Testis (tissue), 2 donors: ENCODE measurements at regions not wholly inside any gene's neighbourhood (a gene's known extent, or its start where the extent isn't known, plus 50 kb on each side); places are given as distances from the start of the nearest gene placed in this dataset.

ENCODE experiments used
- DNase-seq: peaks from one replicate; pipeline ENCODE4 v3.0.0-alpha.2; 2019
- H3K27ac ChIP-seq, 2 donors: fragments of 200-600 bp; sonication (generic); one replicate each; pipeline ENCODE4 v1.5.1; 2019
- H3K27me3 ChIP-seq: fragments of 200-600 bp; sonication (generic); one replicate; pipeline ENCODE4 v1.5.1; 2019
- H3K36me3 ChIP-seq: fragments of 200-600 bp; sonication (generic); one replicate; pipeline ENCODE4 v1.5.1; 2017; ENCODE audit warnings: low read depth; ENCODE audit errors: missing control alignments
- H3K4me1 ChIP-seq: fragments of 200-600 bp; sonication (generic); one replicate; pipeline ENCODE4 v1.5.1; 2019
- H3K4me3 ChIP-seq, 2 donors: fragments of 200-600 bp; sonication (generic); one replicate each; pipeline ENCODE4 v1.5.1; 2017 to 2019
- H3K9me3 ChIP-seq: fragments of 200-600 bp; sonication (generic); one replicate; pipeline ENCODE4 v1.5.1; 2017
- POLR2A ChIP-seq: fragments of 450-650 bp; IDR thresholded peaks from one replicate; pipeline ENCODE4 v1.6.1; 2017; ENCODE audit warnings: antibody characterized with exemption, mild to moderate bottlenecking, moderate library complexity
- WGBS, 2 donors: methylation state at CpG; one replicate each; pipeline ENCODE4 v1.1.5; 2018; 5-methylcytosine and 5-hydroxymethylcytosine counted together
- intact Hi-C: fragments of 100-400 bp; cut with DNase I; formaldehyde crosslinking; loops from one replicate; pipeline ENCODE4 v1.15.1; 2023; ENCODE audit warnings: low total_unique reads
- TF ChIP-seq, protein P1 (sequence below), 3 experiments: fragments of 450-650 bp in 2 of 3; fragments of 200-600 bp in 1 of 3; sonication (generic) in 1 of 3; IDR thresholded peaks; one replicate each; pipeline ENCODE4 v1.5.1; 2016 to 2019; ENCODE audit warnings: antibody characterized with exemption in 3 of 3, mild to moderate bottlenecking in 2 of 3, moderate library complexity in 1 of 3

DNA sequence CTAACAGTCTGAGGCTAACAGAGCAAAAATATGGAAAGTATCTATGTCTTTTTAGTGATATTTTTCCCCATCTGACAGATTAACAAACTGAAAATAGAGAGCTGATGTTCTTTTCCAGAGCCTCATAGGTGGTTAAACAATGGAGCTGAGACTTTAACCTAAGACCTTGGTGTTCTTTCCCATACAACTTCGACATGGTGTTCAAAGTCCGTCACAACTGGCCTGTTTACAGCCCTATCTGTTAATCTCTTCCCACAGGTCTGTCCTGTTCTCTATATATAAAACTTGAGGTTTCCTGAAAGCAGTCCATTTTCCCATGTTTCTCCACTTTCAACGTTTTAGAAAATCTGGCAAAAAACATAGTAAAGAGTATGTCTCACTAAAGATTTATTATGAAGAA, 395.7 kb downstream of the BRINP2 start:
- Histone ChIP-seq H3K4me1 (no peaks in the 10 kb centered on the region), H3K27me3 (no peaks in the 10 kb centered on the region), H3K4me3 (no peak overlapping the region), H3K36me3 (no peaks in the 10 kb centered on the region), H3K9me3 (no peaks in the 10 kb centered on the region), H3K27ac (no peak overlapping the region)
- intact Hi-C loops = no loop called here
- no peak for DNase-seq
- WGBS, 2 donors = 79% methylated on average over 3 of the region's 3 CpGs
- TF ChIP-seq, protein P1, sequence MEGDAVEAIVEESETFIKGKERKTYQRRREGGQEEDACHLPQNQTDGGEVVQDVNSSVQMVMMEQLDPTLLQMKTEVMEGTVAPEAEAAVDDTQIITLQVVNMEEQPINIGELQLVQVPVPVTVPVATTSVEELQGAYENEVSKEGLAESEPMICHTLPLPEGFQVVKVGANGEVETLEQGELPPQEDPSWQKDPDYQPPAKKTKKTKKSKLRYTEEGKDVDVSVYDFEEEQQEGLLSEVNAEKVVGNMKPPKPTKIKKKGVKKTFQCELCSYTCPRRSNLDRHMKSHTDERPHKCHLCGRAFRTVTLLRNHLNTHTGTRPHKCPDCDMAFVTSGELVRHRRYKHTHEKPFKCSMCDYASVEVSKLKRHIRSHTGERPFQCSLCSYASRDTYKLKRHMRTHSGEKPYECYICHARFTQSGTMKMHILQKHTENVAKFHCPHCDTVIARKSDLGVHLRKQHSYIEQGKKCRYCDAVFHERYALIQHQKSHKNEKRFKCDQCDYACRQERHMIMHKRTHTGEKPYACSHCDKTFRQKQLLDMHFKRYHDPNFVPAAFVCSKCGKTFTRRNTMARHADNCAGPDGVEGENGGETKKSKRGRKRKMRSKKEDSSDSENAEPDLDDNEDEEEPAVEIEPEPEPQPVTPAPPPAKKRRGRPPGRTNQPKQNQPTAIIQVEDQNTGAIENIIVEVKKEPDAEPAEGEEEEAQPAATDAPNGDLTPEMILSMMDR (IDR thresholded peaks at IDR 0.05) = no peak
- TF ChIP-seq POLR2A = no peak

DNA sequence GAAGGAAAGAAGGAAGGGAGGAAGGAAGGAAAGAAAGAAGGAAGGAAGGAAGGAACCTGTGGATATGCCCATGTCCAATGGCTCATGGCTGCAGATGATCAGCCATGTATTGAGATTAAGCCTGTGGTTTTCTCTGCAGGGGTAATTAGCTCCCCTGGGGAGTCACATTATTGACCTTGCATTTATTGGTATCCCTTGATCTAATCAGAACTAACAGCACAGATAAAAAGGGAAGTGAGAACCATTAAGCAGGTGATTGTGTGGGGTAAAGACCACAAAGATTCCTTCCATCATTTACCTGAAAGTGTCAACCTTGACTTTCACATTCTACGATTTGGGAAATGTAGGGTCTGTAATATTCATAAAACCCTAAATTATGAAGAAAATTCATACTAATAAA, 390.7 kb downstream of the BRINP2 start:
- Histone ChIP-seq H3K4me3 (no peak overlapping the region), H3K27ac (no peak overlapping the region), H3K4me1 (no peaks in the 10 kb centered on the region), H3K36me3 (no peaks in the 10 kb centered on the region), H3K27me3 (no peaks in the 10 kb centered on the region), H3K9me3 (no peaks in the 10 kb centered on the region)
- 87 to 89% methylated on average over 1 of the region's 1 CpG for WGBS, 2 donors
- TF ChIP-seq, protein P1 (IDR thresholded peaks at IDR 0.05) = no peak
- TF ChIP-seq POLR2A = no peak
- intact Hi-C loops = no loop called here
- no peak for DNase-seq

DNA sequence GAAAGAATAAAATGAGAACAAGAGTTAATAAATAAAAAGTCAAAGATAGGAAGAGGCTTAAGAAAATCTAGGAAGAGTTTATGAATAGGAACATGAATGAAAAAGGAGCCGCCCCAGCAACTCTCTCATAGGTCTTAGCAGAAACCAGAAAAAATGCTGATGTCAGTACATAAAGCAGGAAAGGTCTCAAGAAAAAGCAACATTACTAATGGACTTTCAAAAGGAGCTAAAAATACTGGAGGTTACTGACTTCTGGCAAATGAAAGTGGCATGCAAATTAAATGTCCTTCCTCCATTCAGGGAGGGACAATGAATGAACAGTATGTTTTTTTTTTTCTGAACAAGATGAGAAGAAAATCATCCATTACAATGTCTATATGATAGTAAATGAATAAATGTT, 387.6 kb downstream of the BRINP2 start:
- Histone ChIP-seq H3K27ac (no peak overlapping the region), H3K27me3 (no peaks in the 10 kb centered on the region), H3K36me3 (no peaks in the 10 kb centered on the region), H3K4me1 (no peaks in the 10 kb centered on the region), H3K4me3 (no peak overlapping the region), H3K9me3 (no peaks in the 10 kb centered on the region)
- TF ChIP-seq POLR2A = no peak
- TF ChIP-seq, protein P1 (IDR thresholded peaks at IDR 0.05) = no peak
- intact Hi-C loops = no loop called here
- no peak for DNase-seq
- WGBS, 2 donors = 77 to 97% methylated on average over 1 of the region's 1 CpG

DNA sequence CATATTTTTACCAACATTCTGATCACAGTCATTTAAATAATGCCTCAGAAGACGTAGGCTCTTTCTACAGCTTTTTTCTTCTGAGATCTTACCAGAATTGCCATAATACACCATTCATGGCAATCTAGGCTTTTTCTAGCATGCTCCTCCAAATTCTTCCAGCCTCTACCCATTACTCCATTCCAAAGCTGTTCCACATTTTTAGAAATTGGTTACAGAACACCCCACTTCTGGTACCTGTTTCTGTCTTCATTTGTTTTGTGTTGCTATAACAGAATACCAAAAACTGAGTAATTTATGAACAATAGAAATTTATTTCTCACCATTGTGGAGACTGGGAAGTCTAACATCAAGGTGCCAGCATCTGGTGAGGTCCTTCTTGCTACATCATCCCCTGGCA, 385.4 kb downstream of the BRINP2 start:
- TF ChIP-seq POLR2A = no peak
- TF ChIP-seq, protein P1 (IDR thresholded peaks at IDR 0.05) = no peak
- Histone ChIP-seq H3K27ac (no peak overlapping the region), H3K4me1 (no peaks in the 10 kb centered on the region), H3K27me3 (no peaks in the 10 kb centered on the region), H3K4me3 (no peak overlapping the region), H3K9me3 (no peaks in the 10 kb centered on the region), H3K36me3 (no peaks in the 10 kb centered on the region)
- DNase-seq = no peak
- 64 to 74% methylated on average over 1 of the region's 1 CpG for WGBS, 2 donors
- intact Hi-C loops = no loop called here

DNA sequence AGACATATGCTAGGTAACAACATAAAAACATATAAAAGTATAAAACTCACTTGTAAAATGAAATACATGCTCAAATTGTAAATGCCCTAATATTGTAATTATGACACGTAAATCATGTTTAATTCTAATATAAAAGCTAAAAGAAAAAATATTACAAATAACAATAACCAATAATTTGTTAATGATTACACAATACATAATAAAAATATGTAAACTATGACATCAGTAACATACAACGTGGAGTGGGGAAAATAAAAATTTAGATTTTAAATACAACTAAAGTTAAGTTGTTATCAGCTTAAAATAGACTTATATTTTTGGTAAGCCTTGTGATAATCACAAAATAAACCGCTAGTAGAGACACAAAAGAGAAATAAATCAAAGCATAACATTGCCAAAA, 376.4 kb downstream of the BRINP2 start:
- intact Hi-C loops = no loop called here
- Histone ChIP-seq H3K27me3 (no peaks in the 10 kb centered on the region), H3K36me3 (no peaks in the 10 kb centered on the region), H3K27ac (no peak overlapping the region), H3K4me1 (no peaks in the 10 kb centered on the region), H3K4me3 (no peak overlapping the region), H3K9me3 (no peaks in the 10 kb centered on the region)
- DNase-seq = no peak
- no peak for TF ChIP-seq POLR2A
- TF ChIP-seq, protein P1 (IDR thresholded peaks at IDR 0.05) = no peak
- WGBS, 2 donors = 79 to 81% methylated on average over 3 of the region's 3 CpGs
